Smooth muscle cell (in vitro differentiated cells): ENCODE measurements at regions not wholly inside any gene's neighbourhood (a gene's known extent, or its start where the extent isn't known, plus 50 kb on each side); places are given as distances from the start of the nearest gene placed in this dataset.

Experiments
- DNase-seq: peaks from one replicate; lab custom pipeline; 2025; ENCODE audit not compliant: unreplicated experiment; lab: John Stamatoyannopoulos, UW
- H2AFZ ChIP-seq: fragments of 200-600 bp; sonication (generic); 2 replicates; pipeline ENCODE4 v1.6.0; 2016; ENCODE audit warnings: antibody characterized with exemption, low read depth, mild to moderate bottlenecking
- H3F3A ChIP-seq: fragments of 200-600 bp; sonication (generic); 2 replicates; pipeline ENCODE4 v1.6.0; 2017; ENCODE audit warnings: antibody characterized with exemption, low read depth
- H3K27ac ChIP-seq: fragments of 200-600 bp; sonication (generic); 2 replicates; pipeline ENCODE4 v1.5.1; 2016; ENCODE audit warnings: low read depth, mild to moderate bottlenecking
- H3K27me3 ChIP-seq: fragments of 200-600 bp; sonication (generic); 2 replicates; pipeline ENCODE4 v1.6.1; 2016; ENCODE audit warnings: low read depth, mild to moderate bottlenecking
- H3K36me3 ChIP-seq: fragments of 200-600 bp; sonication (generic); 2 replicates; pipeline ENCODE4 v1.5.1; 2016; ENCODE audit warnings: low read depth
- H3K4me1 ChIP-seq: fragments of 200-600 bp; sonication (generic); 2 replicates; pipeline ENCODE4 v1.5.1; 2016; ENCODE audit warnings: low read depth
- H3K4me2 ChIP-seq: fragments of 200-600 bp; sonication (generic); 2 replicates; pipeline ENCODE4 v1.6.0; 2016; ENCODE audit warnings: mild to moderate bottlenecking
- H3K4me3 ChIP-seq: fragments of 200-600 bp; sonication (generic); 2 replicates; pipeline ENCODE4 v1.5.1; 2016; ENCODE audit warnings: mild to moderate bottlenecking
- H3K79me2 ChIP-seq: fragments of 200-600 bp; sonication (generic); 2 replicates; pipeline ENCODE4 v1.6.0; 2016; ENCODE audit warnings: low read depth, mild to moderate bottlenecking
- H3K9ac ChIP-seq: fragments of 200-600 bp; sonication (generic); 2 replicates; pipeline ENCODE4 v1.6.0; 2016; ENCODE audit warnings: low read depth
- H3K9me3 ChIP-seq: fragments of 200-600 bp; sonication (generic); replicated peaks from 2 replicates; pipeline ENCODE4 v1.5.1; 2016; ENCODE audit warnings: low read depth
- H4K20me1 ChIP-seq: fragments of 200-600 bp; sonication (generic); 2 replicates; pipeline ENCODE4 v1.6.0; 2016; ENCODE audit warnings: low read depth
- WGBS: methylation state at CpG from one replicate; pipeline ENCODE4 v1.1.7; 2016; ENCODE audit warnings: low lambda C conversion rate; 5-methylcytosine and 5-hydroxymethylcytosine counted together
- TF ChIP-seq, protein P1 (sequence below): fragments of 200-600 bp; sonication (generic); IDR thresholded peaks from 2 replicates; pipeline ENCODE4 v1.5.1; 2017; ENCODE audit warnings: borderline replicate concordance, mild to moderate bottlenecking, antibody characterized with exemption; ENCODE audit not compliant: insufficient read depth, poor library complexity, severe bottlenecking

DNA sequence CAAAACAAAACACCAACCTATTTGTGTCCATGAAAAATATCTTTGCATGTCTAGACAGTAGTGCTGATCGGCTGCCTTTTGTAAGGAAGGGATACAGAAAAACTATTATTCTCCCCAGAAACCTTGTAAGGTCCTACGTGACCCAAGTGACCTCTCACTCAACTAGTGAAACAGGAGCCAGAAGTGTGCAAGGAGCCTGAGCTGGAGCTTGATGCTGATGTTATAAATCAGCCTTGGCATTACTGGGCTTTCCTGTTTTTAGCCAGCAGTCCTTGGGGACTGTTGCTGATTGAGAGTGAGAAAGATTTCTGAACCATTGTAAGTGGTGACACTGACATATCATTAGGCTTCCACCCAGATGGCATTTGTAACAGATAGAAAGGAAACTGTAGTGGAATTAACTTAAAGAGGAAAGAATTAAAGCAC lies 100.8 kb upstream of the LIMCH1 start:
- WGBS, result 30% methylated on average over 2 of the region's 2 CpGs
- Histone ChIP-seq H3K79me2 (no peaks in the 10 kb centered on the region), H2AFZ (no peak overlapping the region), H3K4me2 (no peak overlapping the region), H3F3A (no peaks in the 10 kb centered on the region), H3K27ac (peak overlapping the region; percentile 1), H3K27me3 (no peaks in the 10 kb centered on the region), H4K20me1 (no peaks in the 10 kb centered on the region), H3K9ac (no peak overlapping the region), H3K4me3 (no peak overlapping the region), H3K36me3 (no peaks in the 10 kb centered on the region), H3K4me1 (peaks cover 28% of the 10 kb centered on the region), H3K9me3 (no peaks in the 10 kb centered on the region)
- TF ChIP-seq, protein P1, sequence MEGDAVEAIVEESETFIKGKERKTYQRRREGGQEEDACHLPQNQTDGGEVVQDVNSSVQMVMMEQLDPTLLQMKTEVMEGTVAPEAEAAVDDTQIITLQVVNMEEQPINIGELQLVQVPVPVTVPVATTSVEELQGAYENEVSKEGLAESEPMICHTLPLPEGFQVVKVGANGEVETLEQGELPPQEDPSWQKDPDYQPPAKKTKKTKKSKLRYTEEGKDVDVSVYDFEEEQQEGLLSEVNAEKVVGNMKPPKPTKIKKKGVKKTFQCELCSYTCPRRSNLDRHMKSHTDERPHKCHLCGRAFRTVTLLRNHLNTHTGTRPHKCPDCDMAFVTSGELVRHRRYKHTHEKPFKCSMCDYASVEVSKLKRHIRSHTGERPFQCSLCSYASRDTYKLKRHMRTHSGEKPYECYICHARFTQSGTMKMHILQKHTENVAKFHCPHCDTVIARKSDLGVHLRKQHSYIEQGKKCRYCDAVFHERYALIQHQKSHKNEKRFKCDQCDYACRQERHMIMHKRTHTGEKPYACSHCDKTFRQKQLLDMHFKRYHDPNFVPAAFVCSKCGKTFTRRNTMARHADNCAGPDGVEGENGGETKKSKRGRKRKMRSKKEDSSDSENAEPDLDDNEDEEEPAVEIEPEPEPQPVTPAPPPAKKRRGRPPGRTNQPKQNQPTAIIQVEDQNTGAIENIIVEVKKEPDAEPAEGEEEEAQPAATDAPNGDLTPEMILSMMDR, result no peak
- no peak for DNase-seq

DNA sequence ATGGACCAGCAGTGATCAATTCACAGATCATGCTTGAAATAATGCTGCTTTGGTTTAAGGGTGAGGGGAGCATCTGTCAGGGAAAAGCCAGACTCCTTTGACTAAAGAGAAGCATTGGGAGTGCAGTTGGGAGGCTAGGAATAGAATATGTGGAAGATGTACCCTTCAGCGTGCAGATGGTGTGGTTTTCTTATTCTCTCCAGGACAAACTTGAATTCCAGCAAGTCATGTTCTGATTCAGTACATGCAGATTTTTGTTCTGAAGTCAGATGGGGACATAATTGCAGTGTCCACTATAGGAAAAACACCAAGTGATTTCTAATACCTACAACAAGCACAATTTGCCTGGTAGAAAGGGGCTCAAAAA lies 99.0 kb upstream of the LIMCH1 start:
- no peaks in the 10 kb centered on the region for H3K9me3 ChIP-seq
- 91% methylated on average over 1 of the region's 1 CpG for WGBS
- no peak overlapping the region for H3K4me3 ChIP-seq
- no peaks in the 10 kb centered on the region for H4K20me1 ChIP-seq
- no peak overlapping the region for H3K27ac ChIP-seq
- H2AFZ ChIP-seq, result no peak overlapping the region
- DNase-seq, result no peak
- no peaks in the 10 kb centered on the region for H3K36me3 ChIP-seq
- no peak overlapping the region for H3K4me2 ChIP-seq
- no peaks in the 10 kb centered on the region for H3F3A ChIP-seq
- peaks cover 13% of the 10 kb centered on the region for H3K4me1 ChIP-seq
- no peaks in the 10 kb centered on the region for H3K27me3 ChIP-seq
- TF ChIP-seq, protein P1, result no peak
- H3K79me2 ChIP-seq, result no peaks in the 10 kb centered on the region
- H3K9ac ChIP-seq, result no peak overlapping the region

DNA sequence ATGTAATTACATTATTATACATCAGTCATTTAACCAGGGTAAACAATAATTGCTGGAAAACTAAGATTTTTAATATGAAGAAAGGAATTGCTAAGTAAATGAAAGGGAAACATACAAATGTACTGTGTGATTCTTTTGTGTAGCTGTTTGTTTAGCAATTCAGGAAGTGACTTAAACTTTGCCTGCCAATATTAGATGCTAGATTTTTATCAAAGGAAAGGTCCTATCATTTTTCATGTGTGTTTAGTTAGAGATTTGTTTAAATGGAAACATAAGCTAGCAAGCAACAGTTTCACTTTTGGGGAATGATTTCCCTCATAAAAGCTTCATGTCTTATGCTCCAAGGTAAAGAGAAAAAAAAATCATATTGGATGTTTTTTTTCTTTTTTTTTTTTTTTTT lies 95.1 kb upstream of the LIMCH1 start:
- no peak overlapping the region for H3K9ac ChIP-seq
- no peaks in the 10 kb centered on the region for H3K27me3 ChIP-seq
- DNase-seq, result no peak
- H3K79me2 ChIP-seq, result no peaks in the 10 kb centered on the region
- no peaks in the 10 kb centered on the region for H3F3A ChIP-seq
- no peak overlapping the region for H3K27ac ChIP-seq
- no peak overlapping the region for H3K4me3 ChIP-seq
- no peak overlapping the region for H3K4me2 ChIP-seq
- H4K20me1 ChIP-seq, result no peaks in the 10 kb centered on the region
- no peaks in the 10 kb centered on the region for H3K4me1 ChIP-seq
- H2AFZ ChIP-seq, result no peak overlapping the region
- TF ChIP-seq, protein P1, result no peak
- no peaks in the 10 kb centered on the region for H3K9me3 ChIP-seq
- no peaks in the 10 kb centered on the region for H3K36me3 ChIP-seq

DNA sequence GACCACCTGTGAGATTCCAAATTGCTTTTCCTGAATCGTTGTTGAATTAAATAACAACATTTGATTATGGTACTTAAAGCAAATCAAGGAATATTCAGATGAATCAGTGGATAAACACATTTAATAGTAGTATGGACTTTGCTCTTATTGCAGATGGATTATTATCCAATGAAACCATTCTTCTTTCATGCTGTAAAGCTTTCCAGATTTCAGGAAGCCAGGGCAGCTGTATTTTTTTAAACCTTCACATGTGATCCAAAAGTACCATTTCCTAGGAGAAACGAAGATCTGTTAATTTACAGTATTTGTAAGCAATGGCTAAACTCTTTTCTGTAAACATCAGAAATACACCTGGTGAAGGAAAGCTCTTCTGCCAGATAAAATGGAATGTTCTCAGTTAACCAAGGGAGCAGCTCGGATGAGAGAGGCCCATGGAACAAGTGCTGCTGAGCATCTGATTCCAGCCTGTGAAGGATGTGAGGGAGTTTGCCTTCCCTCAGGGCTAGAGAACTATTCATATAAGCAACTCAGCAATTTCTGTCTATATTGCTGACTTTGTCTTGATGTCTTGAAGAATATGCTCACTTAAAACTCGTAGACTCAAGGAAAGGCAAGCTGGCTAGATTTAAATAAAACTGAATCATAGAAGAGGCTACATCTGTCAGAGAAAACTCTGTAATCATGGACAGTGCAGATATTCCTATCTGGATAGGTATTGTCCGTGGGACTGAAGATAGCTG lies 94.4 kb upstream of the LIMCH1 start:
- Histone ChIP-seq H3K79me2 (no peaks in the 10 kb centered on the region), H3K36me3 (no peaks in the 10 kb centered on the region), H3K4me3 (no peak overlapping the region), H4K20me1 (no peaks in the 10 kb centered on the region), H3K4me2 (no peak overlapping the region), H3F3A (no peaks in the 10 kb centered on the region), H2AFZ (no peak overlapping the region), H3K9me3 (no peaks in the 10 kb centered on the region), H3K27me3 (no peaks in the 10 kb centered on the region), H3K27ac (no peak overlapping the region), H3K4me1 (no peaks in the 10 kb centered on the region), H3K9ac (no peak overlapping the region)
- DNase-seq, result no peak
- WGBS, result 94% methylated on average over 5 of the region's 5 CpGs
- TF ChIP-seq, protein P1, result no peak
